ENCODE measurements at regions not wholly inside any gene's neighbourhood (a gene's known extent, or its start where the extent isn't known, plus 50 kb on each side); places are given as distances from the start of the nearest gene placed in this dataset.
"Not testable (repeated sequence)": the region's sequence is repeated elsewhere in the genome, so short reads cannot be mapped to it uniquely, and the experiment has no call there.

DNA sequence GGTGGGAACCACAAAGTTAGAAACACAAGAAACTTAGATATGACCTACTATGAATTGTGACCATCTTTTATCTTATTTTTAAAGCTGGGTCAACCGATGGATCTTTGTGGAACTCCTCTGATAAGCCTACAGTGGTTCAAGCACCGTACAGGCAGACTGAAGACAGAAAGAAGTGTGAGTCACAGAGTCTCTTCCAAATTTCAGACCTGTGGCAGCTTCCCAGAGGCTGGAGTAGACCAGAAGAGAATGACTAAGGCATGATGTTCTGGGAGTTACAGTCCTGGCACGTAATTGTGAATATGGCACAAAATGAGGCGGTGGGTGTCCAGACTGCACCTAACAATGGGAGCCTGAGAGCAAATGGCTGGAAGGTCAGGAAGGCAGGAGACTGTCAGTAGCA lies 70.0 kb downstream of the LMO4 start:
- DNase-seq, result no peak

DNA sequence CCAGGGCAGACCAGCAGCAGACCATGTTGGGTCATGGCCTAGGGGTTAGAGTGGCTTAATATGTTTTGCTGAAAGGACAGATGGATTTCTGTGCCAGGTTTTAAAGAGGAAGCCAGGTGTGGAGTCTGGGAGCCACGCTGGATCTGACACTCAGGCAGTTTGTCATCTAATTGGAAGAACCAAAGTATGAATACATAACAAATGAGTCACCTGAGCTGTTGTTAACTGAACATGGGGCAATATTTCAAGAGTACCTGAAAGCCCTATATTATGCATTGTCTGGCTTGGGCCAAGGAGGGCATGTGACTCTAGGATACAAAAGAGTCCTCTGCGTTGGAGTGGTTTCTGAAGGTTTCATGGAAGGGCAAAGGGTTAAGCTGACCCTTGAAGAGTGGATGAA lies 70.6 kb downstream of the LMO4 start:
- no peak for DNase-seq

DNA sequence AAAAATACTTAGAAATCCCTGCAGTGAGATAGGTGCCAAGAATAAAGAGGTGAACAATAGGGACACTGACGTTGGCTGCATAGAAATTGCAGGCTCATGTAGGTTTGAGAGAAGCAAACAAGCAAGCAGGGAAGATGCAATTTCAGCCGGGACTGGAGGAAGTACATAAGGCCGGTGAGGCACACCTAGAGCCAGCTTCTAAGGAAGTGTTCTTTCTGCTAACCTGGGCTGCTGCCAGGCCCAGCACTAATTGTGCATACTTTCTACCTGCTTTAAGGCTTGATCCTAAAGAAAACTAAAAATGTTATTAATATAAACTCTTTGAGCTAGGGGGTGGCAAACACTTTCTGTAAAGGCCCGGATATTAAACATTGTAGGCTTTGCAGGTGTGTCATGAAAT lies 71.0 kb downstream of the LMO4 start:
- DNase-seq, result no peak

DNA sequence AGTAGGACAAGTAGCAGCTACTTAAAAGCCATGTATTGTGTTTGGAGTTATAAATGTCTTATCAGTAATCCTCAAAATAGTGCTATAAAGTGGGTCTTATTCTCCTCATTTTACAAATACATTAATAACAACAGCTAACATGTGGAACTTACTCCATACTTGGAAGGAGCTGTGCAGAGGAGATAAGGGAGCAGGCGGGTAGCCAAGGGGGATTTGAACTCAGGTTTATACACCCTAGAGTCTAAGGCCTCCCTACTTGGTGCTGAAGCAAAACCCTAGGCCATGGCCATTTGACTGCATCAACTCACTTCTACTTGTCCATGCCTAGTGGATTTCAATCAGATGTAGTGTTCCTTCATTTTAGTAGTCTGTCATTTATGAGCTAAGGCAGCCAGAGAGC lies 72.1 kb downstream of the LMO4 start:
- no peak for DNase-seq

DNA sequence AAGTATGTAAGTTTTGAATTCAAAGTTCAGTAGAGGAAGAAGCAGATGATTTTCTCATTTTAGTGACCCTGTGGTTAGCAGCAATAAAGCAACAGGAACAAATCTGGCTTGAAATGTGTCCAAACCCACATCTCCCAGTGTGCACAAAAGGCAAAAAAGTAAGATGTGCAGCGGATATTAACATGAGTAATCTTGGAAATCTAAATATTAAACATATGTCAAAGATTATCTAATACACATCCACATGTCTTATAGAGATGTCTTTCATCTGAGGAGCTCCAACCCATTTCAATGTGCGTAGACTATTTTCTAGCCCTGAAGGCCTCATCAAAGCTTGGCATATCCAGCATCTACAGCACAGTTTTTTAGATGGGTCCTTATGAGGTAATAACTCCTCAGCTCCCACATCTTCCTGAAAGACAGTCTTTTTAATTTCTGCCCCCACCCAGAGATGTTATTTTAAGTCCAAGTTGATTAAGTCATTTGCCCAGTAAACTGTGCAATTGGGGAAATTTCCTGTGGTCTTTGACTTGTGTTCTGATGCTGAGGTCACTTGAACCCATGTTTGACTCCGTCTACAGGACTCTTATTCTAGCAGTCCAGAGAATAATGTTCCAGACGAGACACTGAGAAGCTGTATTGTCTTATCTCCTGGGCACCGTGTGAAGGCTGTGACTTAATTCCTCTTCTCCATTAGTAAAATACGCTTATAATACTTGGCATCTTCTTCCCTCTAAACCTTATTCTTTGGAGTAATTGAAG lies 73.7 kb downstream of the LMO4 start:
- no peak for DNase-seq

DNA sequence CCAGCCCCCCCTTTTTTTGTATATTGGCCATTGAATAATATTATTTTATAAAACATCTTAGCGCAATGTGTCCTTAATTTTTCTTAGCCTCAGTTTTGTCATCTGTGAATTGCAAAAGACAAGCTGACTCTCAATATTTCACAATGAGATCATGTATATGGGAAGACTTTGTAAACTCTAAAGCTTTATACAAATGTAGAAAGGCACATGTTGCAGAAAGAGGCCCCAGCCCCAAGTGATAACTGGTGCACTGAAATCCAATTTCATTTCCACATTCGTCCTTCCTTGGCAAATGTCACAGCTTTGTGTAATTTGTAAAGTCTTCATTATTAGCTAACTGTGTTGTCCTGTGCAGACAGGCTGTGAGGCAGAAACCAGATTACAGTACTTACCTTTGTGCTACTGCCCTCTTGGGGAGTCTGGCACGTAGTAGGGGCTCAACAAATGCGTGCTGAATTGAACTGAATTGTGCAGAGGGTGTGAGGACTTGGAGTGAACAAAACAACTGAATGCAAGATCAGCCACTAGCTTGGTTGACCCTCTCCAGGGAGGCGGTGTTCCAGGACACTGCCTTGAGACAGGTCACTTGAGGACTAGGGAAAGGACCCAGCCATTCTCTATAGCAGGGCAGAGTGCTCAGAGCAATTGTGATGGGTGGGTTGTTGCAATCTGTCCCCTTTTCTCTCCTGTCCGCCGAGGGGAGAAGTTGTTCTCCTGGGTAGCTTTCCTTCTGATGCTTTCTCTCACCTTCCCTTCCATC lies 74.6 kb downstream of the LMO4 start:
- DNase-seq, result no peak

DNA sequence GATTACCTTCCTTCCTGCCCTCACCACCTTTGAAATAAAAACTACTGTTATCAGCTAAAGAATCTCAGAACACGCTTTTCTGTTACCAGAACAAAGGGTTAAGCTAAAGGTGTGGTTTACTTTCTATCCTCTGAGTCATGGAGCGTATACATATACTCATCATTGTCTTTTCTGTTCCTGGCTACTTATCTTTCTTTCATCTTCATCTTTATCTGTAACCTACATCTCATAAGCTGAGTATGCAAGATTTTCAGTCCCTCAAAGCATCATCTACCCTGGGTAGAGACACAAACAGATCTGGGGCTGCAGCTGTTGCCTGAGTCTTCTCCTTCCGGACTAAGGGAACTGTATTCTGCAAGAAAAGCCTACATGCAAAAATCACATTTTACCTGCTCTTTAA lies 75.6 kb downstream of the LMO4 start:
- DNase-seq, result no peak

DNA sequence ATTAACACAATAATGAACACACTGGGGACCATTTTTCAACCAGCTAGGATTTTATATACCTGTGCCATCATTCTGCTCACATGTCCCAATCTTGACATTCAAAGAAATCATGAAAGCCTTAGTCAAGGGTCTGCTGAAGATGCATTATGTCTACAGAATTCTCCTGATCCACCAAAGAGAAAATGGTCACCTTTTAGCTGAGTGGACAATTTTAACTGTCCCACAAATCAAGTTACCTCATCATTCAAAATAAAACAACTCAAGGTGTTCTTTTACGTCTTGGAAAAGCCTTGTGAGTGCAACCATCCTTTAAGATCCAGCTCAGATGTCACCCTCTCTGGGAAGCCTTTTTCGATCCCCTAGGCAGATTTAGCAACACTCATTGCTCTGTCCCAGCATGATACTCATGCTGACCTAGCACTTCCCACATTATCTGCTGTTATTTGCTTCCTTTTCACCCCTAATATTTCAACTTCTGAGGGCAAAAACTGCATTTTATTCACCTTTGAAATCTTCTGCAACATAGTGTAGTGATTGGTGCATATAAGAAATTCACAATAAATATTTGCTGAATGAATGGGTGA lies 80.1 kb downstream of the LMO4 start:
- DNase-seq, result no peak

DNA sequence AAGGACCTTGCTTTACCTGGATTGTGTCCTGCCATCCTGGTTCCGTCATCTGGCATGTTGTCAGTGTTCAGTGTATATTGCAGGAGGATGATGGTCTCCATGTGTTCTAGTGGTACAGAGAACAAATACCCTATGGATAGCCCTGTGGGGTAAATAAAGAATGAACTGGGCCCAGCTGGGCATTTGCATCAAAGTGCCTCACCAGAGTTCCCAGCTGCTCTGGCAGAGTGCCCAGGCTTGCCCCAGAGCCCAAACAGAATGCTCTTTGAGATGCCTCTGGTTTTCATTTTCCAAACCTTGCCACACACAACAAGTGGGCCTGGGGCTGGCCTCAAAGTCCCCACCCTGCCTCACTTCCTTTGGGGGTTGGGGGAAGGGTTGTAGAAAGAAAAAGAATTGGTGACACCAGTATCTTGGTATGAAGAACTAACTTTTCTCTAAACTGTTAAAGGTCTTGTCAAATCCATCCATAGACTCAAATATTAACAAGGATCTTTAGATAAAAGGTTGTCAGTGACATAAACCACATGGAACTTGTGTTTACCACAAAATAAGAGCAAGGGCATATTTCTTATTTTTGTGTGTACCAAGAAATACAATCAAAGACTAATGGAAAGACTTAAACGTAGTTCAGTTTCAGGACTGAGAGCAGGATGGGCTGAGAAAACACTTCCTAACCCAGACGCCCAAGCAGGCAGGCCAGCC lies 82.2 kb downstream of the LMO4 start:
- DNase-seq, result no peak

DNA sequence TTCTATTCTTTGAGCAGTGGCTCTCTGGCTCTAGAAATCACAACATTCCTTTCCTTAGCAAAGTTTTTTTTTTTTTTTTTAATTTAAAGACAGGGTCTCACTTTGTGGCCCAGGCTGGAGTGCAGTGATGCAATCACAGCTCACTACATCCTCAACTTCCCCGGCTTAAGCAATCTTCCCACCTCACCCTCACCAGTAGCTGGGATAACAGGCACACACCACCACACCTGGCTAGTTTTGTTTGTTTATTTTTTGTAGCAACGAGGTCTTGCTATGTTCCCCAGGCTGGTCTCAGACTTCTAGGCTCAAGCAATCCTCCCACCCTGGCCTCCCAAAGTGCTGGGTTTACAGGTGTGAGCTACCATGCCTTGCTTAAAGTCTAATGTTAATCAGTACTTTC lies 85.2 kb downstream of the LMO4 start:
- not testable (repeated sequence) for DNase-seq

DNA sequence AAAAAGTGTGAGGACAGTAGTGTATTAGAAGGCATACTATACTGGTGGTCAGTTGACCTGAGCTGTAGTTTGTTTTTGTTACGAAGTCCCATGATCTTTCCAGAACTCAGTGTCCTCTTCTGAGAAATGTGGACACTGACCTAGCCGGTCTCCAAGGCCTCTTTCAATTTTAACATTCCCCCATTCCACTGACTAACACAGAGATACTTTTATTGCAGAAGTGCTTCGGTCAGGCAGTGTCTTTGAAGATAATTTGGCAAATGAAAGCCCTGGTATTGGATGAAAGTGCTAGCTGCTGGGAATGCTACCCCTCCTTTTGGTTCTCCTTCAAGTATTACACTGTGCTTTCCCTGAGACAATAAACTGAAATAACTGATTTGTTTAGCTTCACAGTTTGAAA lies 89.4 kb downstream of the LMO4 start:
- no peak for DNase-seq

DNA sequence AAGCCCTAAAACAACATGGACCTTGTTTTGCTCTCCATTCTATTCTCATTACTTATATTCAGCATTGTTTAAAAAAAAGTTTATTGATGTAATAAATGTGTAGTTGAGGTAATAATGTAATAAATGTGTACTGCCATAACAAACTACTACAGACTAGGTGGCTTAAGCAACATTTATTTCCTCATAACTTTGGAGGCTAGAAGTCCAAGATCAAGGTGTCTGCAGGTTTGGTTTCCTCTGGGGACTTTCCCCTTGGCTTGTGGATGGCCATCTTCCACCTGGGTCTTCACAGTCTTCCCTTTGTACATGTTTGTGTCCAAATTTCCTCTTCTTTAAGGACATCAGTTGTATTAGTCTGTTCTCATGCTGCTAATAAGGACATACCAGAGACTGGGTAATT lies 93.1 kb downstream of the LMO4 start:
- DNase-seq, result no peak

DNA sequence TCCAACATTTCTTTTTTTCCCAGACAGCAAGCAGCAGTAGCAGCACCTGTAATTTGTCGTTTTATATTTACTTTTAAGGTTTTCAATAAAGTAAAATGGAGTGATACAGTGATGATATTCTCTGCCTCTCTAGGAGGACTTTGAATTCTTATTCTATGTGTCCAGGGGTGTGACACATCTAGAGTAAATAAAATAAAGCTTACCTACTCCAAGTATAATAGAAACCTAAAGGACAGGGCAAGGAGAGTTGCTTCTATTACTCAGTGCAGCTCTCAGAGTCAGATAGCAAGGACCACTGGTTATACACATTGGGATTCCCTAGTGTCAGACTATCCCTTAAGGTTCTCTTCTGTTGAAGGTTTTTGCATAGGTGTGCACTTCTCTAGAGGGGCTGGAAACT lies 95.9 kb downstream of the LMO4 start:
- no peak for DNase-seq

DNA sequence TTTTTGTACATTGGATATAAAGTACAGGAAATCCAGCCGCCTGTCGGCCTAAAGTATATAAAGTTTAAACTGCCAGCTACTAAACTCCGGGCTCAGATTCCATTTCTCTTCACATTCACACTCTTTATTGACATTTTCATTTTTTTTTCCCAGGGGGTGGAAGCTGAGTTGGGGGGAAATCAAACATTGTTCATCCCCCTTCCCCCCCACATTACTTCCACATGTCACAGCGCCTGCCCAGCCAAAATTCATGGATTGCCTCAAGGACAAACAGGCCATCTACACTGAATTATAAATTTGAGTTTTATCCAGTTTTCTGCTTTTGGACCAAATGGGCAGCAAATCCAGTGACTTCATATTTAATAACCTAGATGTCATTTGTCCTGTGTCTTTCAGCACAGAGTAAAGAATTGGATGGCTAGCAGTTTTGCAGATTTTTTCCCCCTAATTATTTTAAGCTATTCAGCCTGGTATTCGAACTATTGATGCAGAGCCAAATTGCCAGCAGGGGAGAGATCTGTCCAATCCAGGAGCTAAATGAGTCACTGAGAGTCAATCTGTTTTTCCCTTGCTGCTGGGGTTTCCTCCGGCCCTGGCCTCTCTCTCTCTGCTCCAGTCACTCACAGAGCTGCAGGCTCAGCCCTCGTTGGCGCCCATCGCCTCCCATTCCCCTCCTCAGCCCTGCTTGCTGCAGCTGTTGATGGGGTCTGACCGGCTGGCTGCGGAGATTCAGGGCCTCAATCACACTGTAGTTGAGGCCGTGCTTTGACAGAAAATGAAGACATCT lies 98.0 kb downstream of the LMO4 start:
- no peak for DNase-seq

DNA sequence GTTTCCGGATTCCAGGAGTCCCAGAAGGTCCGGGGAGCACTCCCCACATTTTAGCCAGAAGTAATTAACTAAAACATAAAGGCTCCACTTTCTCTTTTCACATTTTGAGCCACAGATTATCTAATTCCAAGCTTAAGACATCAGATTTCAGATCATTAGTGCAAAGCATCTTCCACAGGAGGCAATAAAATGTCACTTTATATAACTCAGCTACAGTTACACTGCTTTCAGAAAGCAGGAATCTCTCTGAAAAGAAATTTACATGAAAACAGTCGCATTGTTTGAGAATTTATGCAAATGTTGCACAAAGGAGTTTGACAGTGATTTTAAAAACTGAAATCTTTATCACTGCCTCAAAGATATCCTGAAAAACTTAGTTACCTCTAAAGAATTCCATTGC lies 99.7 kb downstream of the LMO4 start:
- DNase-seq, result no peak

DNA sequence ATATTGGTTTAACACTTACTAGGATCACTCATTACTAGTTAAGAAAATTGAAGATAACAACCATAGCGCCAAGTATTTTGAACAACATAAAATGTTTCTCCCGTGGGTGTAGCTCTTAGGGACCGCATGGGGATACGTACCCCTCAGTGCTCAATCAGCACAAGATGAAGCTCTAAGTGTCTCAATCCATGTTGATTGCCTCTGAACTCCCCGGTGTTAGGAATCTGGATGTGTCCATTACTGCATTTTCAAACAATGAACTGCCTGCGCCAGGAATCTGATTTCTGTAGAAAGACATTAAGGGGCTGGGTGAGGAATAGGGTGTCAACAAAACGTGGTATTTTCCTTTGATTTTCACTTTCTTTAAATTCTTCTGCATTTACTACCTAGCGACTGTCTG lies 100.2 kb downstream of the LMO4 start:
- DNase-seq, result no peak

DNA sequence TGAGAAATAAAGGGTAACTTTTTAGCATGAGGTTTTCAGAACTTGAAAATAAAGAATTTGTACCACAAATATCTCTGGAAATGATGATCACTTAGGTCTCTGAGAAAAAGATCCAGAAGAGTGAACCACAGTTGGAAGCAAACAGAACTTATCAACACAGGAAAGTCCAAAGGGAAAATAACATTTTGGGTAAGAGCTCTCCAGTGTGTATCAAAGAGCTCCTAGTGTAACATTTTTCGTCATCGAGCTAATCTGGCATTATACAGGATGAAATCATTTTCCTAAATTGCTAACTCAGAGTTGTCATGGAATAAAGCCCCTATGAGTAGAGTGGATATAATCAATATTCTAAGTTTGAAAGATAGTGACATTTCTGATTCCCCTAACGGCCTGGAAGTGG lies 104.0 kb downstream of the LMO4 start:
- DNase-seq, result no peak

DNA sequence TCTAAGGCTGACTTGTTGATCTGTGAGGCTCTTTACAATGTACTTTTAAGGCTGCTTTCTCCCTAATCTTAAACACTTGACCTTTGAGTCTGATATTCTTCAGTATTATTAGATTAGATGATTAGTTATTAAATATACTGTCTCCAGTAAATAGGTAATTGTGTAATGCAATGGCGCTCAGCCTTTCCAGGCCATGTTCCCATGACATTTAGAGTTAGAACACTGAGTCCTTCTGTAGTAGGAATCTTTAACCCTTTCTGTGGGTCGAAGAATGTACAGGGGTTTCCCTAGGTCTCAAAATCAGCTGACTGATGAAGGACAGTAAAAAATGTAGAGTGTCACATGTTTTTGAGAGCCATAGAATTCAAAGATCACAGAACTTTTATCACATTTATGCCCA lies 104.4 kb downstream of the LMO4 start:
- not testable (repeated sequence) for DNase-seq

DNA sequence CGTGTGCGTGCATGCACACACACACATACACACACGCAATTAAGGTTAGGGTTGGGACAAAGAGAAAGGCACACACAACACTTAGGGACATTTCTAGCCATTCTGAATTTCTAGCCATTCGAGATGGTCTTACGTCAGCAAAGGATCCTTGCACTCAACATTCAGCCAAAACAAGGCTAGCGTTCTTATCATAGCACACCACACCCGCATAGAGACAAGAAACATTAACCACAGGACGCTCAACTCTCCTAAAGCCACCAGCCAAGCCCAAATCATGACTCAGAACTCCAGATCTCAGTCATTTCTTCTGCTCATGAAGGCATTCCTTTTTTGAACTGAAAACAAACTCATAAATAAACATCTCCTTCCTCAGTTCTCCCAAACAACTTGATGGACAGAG lies 106.8 kb downstream of the LMO4 start:
- DNase-seq, result no peak

DNA sequence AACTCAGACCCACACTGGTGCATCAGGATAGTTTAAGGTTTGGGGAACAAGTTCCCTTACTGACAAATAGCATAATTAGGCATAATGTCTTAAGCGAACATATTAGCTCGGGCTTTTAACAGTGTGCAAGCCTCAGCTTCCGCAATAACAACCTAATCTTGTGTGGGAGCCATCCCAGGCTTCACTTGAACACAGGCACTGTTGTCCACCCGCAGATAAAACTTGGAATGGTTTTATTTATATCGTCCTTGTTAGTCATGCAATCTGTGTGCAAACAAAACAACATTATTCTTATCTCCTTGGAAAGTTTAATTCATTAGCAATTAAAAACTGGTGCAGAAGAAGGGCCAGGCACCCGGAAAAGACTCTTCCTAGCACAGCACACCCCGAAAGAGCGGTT lies 107.4 kb downstream of the LMO4 start:
- DNase-seq, result not testable (repeated sequence)

DNA sequence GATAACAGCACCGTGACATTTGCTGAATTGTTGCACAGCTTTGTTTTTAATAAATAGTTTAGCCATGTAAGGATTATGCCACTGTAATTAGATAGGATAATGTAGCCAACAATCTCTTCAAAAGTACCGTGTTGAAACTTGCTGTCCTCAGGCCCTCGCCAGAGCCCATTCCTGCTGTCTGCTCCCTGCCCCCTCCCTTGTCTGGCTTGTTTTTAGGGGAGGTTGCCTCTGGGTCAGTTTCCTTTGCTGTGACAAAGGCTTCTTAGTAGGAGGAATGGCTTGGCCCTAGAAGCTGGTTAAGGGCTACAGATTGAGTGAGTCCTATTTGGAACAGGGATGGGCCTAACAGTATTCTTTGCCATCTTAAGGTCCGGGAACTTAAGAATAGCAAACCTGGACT lies 107.9 kb downstream of the LMO4 start:
- no peak for DNase-seq

DNA sequence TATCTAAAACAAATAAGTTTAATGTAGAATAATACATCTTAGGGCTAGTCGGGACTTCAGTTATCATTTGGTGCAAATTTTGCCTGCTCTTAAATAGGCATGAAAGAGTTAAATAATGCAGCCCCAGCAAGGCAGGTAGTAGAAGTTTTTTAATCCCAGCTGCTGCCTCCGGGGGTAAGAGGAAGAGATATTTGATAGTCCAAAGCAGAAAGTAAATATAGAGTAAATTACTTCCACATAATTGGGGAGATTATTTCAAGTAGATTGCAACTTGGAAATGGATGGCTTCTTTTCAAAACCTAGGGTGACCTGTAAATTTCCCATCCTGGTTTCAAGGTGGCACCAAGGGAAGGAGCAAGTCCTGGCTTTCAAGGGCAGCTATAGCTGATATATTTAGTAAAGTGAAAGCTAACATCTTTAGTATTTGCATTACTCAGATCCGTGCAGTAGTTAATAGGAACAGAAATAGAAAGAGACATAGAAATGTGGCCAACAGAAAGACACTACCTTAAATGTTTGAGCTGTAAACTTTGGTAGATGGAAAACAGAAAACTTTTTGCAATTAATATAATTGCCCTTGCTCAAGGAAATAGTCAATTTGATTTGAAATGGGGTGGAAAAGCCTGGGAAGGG lies 109.1 kb downstream of the LMO4 start:
- no peak for DNase-seq
